ENCODE measurements at regions not wholly inside any gene's neighbourhood (a gene's known extent, or its start where the extent isn't known, plus 50 kb on each side); places are given as distances from the start of the nearest gene placed in this dataset.

DNA sequence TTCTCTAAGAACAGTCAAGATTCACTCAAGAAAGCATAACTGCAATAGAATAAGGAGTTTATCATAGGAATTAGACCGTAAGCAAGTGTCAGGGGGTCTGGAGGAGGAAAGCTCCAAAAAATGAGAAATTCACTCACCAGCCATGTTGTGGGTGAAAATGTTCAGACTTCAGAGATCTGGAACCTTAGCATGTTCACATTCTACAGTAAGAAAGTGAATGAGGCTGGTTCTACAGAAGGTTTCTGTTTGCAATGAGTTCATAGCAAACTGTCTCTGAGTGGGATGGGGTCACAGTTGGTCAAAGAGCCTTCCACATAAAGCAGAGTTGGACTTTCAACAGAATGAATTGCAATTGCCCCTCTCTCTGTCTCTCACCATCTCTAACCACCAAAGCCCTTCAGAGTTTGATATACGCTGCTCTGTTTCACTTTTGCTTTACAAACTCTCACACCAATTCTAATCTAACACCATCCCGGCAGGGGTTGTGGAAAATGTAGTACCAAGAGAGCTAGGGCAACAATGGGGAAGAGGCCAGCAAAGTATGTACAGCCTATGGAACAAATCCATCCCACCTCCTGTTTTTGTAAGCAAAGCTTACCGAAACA lies 581.8 kb upstream of the UBE2E2 start:
- Histone ChIP-seq H3K27ac (ENCODE audit: extremely low read depth, low read depth, low read length) (no peak overlapping the region), H3K79me2 (ENCODE audit: control insufficient read depth, insufficient read depth, low read length) (no peaks in the 10 kb centered on the region), H3K4me3 (no peak overlapping the region), H2AFZ (ENCODE audit: low read depth, low read length) (no peak overlapping the region), H3K27me3 (ENCODE audit: control insufficient read depth in 2 of 2, insufficient read depth in 2 of 2, low read length in 2 of 2) (no peaks in the 10 kb centered on the region), H3K4me2 (ENCODE audit: insufficient read depth, low read length) (no peak overlapping the region), H3K9me3 (replicated peaks; ENCODE audit: control insufficient read depth, insufficient read depth, low read depth, low read length) (no peaks in the 10 kb centered on the region), H3K9me1 (ENCODE audit: control insufficient read depth, insufficient read depth, low read length) (no peaks in the 10 kb centered on the region), H3K36me3 (ENCODE audit: control insufficient read depth, insufficient read depth, low read length) (no peaks in the 10 kb centered on the region), H4K20me1 (replicated peaks; ENCODE audit: control insufficient read depth, insufficient read depth, low read length) (no peaks in the 10 kb centered on the region), H3K4me1 (replicated peaks in 1 of 2; ENCODE audit: control insufficient read depth in 2 of 2, insufficient read depth in 2 of 2, low read length in 2 of 2) (no peaks in the 10 kb centered on the region), H3K9ac (ENCODE audit: insufficient read depth in 1 of 2, low read depth in 2 of 2, low read length in 2 of 2) (no peak overlapping the region)
- in situ Hi-C loops (cut with MboI) (no loop called here), intact Hi-C loops (cut with micrococcal nuclease) (no loop called here)
- TF ChIP-seq ZZZ3 (IDR thresholded peaks at IDR 0.05) (no peak), ZNF253 (CRISPR knock-in tag; conservative IDR thresholded peaks at IDR 0.05) (no peak), ZKSCAN1 (IDR thresholded peaks at IDR 0.05; ENCODE audit: low read depth, low read length) (no peak), SNIP1 (IDR thresholded peaks at IDR 0.05; ENCODE audit: low read depth) (no peak), ASH1L (IDR thresholded peaks at IDR 0.05; ENCODE audit: borderline replicate concordance, low read depth, partially characterized antibody) (no peak), ZNF354B (CRISPR knock-in tag; IDR thresholded peaks at IDR 0.05) (no peak), ZNF3 (CRISPR knock-in tag; IDR thresholded peaks at IDR 0.05) (no peak), HSF4 (CRISPR knock-in tag; IDR thresholded peaks at IDR 0.05; ENCODE audit: borderline replicate concordance) (no peak), IFI16 (CRISPR knock-in tag; IDR thresholded peaks at IDR 0.05) (no peak)
- TF ChIP-seq, protein P1, sequence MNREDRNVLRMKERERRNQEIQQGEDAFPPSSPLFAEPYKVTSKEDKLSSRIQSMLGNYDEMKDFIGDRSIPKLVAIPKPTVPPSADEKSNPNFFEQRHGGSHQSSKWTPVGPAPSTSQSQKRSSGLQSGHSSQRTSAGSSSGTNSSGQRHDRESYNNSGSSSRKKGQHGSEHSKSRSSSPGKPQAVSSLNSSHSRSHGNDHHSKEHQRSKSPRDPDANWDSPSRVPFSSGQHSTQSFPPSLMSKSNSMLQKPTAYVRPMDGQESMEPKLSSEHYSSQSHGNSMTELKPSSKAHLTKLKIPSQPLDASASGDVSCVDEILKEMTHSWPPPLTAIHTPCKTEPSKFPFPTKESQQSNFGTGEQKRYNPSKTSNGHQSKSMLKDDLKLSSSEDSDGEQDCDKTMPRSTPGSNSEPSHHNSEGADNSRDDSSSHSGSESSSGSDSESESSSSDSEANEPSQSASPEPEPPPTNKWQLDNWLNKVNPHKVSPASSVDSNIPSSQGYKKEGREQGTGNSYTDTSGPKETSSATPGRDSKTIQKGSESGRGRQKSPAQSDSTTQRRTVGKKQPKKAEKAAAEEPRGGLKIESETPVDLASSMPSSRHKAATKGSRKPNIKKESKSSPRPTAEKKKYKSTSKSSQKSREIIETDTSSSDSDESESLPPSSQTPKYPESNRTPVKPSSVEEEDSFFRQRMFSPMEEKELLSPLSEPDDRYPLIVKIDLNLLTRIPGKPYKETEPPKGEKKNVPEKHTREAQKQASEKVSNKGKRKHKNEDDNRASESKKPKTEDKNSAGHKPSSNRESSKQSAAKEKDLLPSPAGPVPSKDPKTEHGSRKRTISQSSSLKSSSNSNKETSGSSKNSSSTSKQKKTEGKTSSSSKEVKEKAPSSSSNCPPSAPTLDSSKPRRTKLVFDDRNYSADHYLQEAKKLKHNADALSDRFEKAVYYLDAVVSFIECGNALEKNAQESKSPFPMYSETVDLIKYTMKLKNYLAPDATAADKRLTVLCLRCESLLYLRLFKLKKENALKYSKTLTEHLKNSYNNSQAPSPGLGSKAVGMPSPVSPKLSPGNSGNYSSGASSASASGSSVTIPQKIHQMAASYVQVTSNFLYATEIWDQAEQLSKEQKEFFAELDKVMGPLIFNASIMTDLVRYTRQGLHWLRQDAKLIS (CRISPR knock-in tag; IDR thresholded peaks at IDR 0.05) = no peak
- TF ChIP-seq, protein P2, sequence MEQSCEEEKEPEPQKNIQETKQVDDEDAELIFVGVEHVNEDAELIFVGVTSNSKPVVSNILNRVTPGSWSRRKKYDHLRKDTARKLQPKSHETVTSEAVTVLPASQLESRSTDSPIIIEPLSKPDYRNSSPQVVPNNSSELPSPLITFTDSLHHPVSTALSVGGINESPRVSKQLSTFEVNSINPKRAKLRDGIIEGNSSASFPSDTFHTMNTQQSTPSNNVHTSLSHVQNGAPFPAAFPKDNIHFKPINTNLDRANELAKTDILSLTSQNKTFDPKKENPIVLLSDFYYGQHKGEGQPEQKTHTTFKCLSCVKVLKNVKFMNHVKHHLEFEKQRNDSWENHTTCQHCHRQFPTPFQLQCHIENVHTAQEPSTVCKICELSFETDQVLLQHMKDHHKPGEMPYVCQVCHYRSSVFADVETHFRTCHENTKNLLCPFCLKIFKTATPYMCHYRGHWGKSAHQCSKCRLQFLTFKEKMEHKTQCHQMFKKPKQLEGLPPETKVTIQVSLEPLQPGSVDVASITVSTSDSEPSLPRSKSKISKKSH (CRISPR knock-in tag; IDR thresholded peaks at IDR 0.05) = no peak
- no TSS peak for BruUV-seq (replicated peaks)
- FAIRE-seq (no peak), DNase-seq (ENCODE audit: extremely low read depth in 1 of 4, low spot score in 3 of 4) (no peak), ATAC-seq (no peak)
- ChIA-PET CTCF (ENCODE audit: low intra/inter-chr PET ratio) (no interaction called here), POLR2A (no interaction called here)
- 0% methylated on average over 4 of the region's 4 CpGs for WGBS (ENCODE audit: insufficient coverage, low coverage, missing lambda C conversion rate)
